Colon (tissue), 2 donors: ENCODE measurements at regions not wholly inside any gene's neighbourhood (a gene's known extent, or its start where the extent isn't known, plus 50 kb on each side); places are given as distances from the start of the nearest gene placed in this dataset.
A peak's percentile ranks its signal among the peaks of the same experiment; 100 is the strongest.

Experiments
- FAIRE-seq: peaks from 2 replicates; lab custom pipeline; 2012; peaks lifted over from hg19 to GRCh38; lab: Jason Lieb, UNC
- donor health status: control.
- donor health status: control.

DNA sequence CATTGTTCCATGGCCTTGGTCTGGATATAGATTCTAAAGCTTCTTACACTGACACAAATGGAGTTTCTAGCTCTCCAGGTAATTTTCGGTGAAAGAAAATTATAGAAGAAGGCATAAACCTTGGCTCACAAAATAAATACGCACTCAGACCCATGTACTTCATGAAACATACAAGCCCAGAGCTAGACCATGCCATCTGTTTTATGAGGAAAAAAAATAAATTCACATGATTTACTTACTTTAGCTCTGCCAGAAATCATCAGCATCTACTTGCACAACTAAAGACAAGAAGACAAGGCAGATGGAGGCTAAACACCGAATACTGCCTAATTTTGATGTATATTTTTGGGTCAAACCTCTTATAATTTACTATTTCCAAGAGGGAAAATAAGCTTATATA is 197.4 kb upstream of the KLF14 start:
- no peak for FAIRE-seq

DNA sequence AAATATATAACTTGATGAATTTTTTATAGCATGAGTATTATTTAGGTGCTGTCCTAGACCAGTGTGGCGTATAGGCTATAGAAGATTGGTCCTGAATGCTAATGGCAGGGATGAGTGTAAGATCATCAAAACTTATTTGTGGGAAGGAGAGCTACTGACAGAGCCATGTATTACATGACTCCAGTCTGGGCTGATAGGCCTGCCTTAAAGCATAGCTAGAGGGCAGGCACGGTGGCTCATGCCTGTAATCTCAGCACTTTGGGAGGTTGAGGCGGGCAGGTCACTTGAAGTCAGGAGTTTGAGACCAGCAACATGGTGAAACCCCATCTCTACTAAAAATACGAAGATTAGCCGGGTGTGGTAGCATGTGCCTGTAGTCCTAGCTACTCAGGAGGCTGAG is 198.1 kb upstream of the KLF14 start:
- FAIRE-seq: no peak

DNA sequence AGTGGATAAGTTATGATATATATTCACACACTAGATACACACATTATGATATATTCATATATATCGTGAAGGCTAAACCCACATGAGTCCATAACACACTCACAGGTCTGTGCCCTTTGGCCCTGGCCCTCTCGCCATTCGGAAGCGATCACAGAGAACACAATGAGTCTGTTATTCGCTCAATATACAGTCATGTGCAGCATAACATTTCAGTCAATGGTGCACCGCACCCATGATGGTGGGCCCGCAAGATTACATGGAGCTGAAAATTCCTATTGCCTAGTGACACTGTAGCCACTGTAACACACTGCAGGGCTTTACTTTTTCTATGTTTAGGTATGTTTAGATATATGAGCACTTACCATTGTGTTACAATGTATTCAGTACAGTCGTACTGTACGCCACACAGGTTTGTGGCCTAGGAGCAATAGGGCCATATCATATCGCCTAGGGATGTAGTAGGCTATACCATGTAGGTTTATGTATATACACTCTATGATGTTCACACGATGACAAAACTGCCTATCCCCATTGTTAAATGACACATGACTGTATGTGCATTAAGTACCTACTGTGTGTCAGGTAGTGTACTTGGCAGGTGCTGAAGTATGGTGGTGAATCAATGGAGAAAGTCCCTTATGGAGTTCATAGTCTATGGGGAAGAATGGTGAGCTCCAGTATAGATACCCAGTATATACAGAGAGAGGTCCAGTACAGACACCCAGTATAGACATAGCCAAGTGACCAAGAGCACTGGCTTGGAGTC is 198.8 kb upstream of the KLF14 start:
- no peak for FAIRE-seq

DNA sequence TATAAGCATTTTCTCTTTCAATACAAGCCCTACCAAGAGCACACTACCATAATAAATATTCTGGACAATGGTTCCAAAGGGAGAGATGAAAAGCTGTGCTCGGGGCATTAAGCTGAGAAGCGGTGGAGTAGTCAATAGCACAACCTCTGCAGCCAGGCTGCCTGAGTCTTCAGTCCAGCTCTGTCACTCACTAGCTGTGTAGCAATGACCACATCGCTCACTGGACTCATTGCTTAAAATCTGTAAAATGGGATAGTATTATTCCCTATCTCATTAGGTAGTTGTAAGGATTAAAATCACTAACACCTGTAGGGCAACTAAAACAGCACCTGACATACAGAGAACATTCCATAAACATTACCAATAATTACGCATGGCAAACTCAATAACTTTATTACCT is 199.9 kb upstream of the KLF14 start:
- FAIRE-seq: no peak

DNA sequence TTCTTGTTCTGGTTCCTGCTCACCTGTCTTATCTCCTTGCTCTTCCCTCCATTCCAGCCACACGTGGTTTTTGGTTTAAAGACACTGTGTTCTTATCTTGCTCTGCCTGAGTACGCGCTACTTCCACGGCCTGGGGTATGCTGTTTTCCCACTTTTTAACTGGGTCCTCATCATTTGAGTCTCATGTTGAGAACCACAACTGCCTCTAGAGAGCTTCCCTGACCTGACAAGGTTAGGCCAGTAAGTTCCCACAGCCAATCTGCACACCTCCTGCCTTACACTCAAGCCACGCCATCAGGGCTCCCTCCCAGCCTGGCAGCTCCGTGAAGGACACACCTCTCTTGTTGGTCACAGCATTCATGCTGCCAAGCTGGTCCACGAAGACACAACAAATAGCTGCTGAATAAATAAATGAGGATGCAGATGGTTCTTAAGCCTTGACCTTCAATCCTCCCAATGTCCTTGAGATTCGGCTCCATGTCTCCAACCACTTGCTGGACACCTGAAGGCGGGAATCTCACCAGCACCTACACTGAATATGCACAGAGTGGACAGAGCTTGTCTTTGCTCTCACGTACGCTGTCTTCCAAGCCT is 201.7 kb upstream of the KLF14 start:
- no peak for FAIRE-seq

DNA sequence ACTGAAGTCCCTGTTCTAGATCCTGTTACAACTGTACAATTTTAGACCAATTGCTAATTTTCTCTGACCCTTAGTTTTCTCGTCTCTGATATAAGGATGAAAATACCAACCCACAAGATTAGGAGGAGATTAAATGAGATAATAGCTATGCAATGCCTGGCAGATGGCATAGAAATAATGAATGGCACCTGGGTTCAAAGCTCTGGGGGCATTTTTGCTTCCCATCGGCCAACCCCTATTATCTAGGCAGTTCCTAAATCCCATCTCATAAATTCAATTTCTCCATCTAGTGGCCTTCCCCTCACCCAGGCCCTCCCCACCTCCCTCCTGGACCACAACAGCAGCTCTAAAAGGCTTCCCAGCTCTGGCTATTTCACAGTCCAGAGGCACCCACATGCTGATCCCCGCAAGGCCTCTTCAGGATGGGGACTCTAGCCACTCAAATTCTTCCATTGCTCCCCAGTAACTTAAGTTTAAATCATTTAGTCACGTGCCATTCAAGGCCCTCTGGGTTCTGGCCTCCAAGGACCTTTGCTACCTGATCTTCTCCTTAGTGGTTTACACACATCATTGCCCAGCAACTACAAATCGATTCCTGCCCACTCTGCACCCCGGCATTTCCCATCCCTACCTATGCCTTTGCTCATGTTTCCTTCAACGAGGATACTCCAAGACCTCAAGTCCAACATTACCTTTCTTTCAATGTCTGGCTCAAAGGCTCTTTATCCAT is 202.4 kb upstream of the KLF14 start:
- FAIRE-seq: no peak

DNA sequence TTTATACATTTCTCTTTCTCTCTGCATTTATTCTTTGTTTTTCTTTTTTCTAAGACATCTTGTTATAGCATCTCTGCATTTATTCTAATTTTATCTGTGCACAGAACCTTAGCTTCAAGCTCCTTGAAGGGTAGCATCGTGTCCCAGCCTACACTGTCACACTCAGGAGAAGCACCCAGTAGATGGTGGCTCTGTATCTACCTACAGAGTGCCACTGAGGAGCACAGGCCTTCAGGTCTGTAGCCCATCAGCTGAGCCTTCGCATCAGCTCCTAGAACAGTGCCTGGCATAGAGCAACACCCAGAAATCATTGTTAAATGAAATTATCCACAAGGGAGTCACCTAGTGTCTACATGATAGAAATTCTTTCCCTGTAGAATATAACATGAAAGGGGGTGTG is 203.0 kb upstream of the KLF14 start:
- no peak for FAIRE-seq

DNA sequence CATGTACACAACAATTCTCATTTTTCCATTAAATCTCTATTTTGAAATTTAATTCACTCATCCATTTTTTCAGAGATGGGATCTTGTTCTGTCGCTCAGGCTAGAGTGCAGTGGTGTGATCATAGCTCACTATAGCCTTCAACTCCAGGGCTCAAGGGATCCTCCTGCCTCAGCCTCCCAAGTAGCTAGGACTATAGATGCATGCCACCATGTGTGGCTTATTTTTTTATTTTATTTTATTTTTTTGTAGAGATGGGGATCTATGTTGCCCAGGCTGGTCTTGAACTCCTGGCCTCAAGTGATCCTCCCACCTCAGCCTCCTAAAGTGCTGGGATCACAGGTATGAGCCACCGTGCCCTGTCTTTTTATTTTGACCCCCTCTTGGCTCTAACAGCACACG is 203.8 kb upstream of the KLF14 start:
- FAIRE-seq: no peak

DNA sequence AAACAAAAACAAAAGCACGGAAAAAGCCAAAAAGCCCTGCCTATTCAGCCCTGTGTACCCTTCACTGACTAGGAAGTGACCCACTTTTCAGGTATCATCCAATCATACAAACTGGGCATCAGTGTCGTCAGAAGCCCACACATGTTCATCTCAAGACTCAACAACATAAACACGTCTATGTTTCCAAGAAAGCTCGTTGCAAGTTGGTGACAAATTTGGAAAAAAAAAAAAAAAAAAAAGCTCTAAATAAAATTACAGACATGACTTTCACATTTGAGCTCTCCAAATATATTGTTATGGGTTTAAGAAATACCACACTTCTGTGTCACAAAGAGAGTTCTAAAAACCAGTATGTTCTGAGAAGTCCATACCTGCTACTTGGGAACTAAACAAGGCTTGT is 204.7 kb upstream of the KLF14 start:
- FAIRE-seq: peak; percentile 69

DNA sequence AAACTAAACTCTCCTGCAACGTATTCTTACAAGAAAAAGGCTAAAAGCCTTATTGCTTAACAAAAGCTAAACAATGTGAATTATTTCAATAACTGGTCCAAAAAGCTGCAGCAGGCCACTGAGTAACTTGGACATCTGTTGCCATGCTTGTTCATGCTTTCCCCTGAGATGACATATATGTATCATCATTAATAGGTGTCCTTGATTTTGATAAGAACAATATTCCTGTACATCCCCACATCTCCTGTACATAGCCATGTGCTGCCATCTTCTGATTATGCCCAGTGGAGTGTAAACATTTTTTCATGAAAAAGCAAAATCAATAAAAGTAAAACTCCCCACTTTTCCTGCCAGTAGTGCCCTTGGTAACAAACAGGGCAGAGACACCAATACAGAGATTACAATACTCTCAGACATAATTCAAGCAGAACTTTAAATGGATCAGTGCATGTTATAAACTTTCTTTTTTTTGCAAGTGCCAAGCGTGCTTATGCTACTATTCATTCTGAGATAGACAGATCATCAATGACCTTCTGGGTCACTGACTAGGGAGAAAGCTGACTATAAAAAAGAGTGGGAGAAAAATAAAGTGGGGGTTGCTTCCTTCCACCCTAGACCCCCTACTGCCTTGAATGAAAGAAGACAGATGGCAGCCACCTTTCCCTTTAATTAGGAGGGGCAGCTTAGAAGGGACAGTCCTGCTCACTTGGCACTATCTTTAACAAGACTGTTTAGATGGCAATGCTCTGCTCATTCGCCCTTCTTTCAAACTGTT is 205.5 kb upstream of the KLF14 start:
- no peak for FAIRE-seq

DNA sequence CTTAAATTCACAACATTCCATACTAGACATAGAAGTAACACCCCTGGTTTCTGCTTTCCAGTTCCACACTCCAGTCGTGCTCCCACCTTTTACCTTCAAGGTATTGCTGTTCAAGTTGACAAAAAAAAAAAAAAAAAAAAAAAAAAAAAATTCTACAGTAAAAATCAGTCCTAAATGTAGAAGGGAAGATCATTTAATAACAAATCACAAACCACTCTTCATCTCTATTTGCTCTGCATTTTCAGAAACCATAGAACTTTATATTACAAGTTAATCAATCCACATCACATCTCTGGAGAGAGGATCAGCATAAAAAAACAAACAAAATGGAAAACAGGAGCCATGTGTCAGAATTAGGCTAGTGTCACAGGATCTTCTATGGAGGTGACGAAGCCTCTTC is 206.3 kb upstream of the KLF14 start:
- FAIRE-seq: no peak

DNA sequence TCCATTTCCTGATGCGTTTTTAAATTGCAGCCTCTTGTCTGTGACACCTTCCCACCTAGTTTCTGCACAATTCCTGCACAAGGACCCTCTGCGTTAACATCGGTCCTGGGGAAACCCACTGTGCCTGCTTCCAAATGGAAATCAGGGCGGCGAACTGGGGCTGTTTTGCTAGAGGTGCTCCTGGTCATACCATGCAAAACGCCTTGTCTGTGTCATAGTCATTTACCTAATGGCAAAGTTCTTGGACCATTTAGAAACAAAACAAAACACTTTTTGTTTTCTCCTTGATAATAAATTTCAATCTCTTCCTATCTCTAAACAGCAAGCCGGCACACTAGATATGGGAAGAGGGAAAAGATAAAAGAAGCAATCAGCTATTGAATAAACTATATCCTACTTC is 206.9 kb upstream of the KLF14 start:
- no peak for FAIRE-seq

DNA sequence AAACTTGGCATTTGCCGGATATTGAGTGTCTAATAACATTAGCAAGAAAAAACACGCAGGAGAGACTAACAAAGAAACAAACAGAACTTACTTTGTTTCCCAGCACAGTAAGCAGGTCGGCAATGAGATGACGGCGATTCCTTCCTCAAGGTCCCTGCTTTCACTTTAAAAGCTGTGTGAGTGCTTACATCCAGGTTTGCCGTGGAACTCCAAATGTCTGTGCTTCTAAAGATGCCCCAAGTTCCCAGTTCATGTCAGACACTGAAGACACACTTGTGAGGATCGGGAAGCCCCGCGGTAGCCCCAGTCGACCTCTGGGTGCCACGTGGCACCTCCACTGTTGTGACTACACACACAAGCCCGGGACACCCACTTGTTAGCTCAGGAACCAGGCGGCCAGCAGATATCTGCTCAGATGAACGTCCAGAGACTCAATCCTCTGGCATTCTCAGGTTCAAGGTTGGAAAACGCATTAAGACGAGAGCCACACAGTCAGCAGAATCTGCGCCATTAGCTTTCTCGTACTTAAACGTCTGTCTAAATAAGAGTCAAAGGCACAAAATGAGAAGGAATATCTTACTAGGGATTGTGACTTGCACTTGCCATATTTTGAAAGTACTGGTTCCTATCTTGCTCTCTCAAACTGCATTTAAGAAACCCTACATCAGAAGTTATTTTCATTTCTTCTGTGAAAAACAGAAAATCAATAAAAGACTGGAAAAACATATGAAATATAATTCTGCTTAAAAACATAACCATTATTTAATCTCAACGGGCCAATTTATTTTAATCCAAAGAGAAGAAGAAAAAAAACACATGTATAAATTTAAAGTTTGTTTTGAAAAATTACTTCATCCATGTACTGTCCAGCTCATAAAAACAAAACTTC is 207.6 kb upstream of the KLF14 start:
- no peak for FAIRE-seq

DNA sequence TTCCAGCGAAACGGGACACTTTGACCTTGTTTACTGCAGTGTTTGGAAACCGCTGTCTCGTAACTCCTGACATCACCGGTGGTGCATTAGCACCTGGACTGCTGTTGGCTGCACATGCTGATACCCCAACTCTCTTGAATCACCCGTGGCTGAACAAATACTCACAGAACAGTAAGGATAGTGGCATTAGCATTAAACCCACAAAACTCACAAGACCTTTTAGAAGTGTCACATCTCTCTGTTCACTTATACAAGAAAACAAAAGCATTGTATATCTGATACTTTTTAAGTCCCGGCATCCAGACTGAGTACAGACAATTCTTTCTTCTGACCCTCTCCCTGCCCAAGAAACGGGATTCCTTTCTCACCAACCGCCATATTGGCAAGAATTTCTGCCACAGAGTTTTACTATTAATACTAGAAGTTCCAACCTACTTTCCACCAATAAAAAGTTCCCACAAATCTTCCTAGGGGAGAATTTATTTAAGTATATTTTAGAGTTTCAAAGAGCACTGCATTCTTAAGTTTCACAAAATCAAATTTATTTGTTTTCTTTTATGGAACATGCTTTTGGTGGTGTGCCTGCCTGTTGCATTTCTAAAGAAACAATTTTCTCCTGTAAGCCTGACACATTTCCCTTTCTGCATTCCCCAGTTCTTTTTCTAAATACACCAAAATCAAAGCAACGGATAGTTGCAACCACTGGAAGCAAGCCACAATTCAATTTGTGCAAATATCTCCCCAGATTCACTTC is 208.4 kb upstream of the KLF14 start:
- no peak for FAIRE-seq

DNA sequence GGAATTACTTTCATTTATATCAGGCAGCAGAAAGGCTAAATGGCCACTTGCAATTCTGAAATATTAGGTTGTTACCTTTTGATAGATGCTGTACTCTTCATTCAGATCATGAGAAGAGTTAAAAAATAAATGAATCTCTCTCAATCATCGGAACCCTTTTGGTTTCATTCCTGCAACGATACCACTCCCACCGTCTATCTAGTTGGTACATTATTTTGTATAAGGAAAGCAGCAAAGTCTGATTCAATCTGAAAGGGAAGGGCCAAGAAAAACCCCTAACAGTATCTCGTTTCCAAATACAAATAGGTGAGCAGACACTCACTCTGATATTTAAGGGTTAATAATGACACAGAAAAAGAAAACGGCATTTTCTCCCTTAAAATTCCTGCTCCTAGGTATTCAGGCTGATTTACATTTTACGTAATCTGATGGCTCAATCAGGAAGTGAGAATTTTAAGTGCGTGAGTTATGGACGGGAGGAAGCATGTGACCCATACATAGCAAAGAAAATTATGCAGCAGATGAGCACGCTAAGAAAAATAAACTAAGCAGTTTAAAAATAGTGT is 209.4 kb upstream of the KLF14 start:
- no peak for FAIRE-seq

DNA sequence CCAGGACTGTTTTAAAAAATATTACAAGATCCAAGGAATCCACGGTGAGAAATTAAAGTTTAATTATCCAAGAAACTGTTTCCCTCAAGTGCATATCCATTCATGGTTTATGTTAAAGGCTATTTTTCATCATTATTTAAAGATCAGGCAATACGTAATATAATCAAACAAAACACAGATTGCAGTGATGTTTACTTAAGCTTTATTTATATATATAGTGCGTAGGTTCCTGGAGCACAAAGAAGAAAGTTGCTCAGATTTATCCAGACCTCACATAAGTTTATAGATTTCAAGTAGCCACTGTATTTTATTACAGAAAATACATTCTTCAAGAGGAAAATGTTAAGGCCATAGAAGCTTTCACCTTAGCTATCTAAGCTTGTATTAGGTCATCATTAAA is 210.0 kb upstream of the KLF14 start:
- peak; percentile 41 for FAIRE-seq

DNA sequence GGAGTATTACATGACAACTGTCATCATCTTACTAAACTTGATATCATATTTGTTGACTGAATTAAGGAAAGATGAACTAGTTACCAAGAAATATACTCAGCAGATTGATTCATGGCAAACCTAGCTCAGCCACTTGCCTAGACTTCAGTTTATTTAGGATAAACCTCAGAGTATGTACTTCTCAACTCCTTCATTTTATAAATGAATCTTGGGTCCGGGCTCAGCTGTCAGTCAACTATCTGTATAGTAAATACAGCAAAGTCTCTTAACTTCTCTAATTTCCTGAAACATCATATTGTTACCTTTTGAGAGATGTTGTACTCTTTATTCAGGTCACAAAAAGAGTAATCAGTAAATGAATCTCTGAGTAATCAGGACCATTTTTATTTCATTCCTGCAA is 211.0 kb upstream of the KLF14 start:
- FAIRE-seq: no peak

DNA sequence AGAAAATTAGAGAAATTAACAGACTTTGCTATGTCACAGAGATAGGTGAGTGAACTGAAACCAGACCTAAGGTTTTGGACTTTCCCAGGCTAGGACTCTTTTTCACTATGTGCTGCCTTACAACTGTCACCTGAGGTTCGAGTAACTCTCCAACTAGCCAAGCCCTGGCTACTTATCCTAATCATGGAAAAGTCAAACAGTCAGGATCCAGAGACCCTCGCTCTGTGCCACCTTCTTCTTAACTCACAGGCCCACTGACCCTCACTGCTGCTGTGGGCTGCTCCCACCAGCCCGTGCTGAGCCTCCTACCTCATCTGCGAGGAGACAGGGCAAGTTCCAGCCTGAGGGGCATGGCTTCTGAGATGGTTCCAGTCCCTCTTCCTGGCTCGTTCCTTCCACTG is 211.4 kb upstream of the KLF14 start:
- no peak for FAIRE-seq

DNA sequence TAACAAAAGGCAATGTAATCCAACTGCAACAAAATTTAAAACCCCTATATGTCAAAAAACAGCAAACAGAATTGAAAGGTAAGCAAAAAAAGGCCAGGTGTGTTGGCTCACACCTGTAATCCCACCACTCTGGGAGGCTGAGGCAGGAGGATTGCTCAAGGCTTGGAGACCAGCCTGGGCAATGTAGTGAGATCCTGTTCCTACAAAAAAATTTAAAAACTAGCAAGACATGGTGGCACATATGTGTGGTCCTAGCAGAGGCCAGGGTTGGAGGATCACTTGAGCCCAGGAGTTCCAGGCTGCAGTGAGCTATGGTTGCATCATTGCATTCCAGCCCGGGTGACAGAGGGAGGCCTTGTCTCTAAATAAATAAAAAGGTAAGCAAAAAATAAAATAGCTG is 212.1 kb upstream of the KLF14 start:
- FAIRE-seq: no peak

DNA sequence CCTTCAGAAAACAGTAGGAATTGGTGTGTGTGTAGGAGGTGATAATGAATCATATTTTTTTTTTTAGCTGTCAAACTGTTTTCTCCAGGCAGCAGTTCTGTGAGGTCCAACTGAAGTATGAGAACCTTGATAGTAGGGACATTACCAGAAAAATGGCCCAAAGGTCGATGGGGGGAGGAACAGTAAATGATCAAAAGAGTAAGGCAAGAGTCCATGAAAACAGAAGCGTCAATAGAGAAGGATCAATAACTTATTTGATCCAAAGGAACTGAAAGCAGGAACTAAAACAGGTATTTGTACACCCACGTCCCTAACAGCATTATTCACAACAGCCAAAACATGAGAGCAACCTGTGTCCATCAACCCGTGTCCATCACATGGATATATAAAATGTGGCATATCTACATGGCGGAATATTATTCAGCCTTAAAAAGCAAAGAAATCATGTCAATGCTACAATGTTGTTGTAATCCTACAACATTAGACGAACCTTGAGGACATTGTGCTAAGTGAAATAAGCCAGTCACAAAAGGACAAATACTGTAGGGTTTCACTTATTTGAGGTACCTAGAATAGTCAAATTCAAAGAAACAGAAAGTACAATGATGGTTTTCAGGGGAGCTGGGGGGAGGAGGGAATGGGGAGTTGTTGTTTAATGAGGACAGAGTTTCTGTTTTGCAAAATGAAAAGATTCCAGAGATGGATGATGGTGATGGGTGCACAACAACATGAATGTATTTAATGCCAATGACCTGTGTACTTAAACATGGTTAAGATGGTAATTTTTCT is 214.0 kb upstream of the KLF14 start:
- FAIRE-seq: no peak
